Activated CD4-positive, alpha-beta memory T cell treated with anti-CD3 and anti-CD28 coated beads, Interleukin-2, amount 10 ng/mL, durations not matched to agents 7 days and 5 days (primary cell): ENCODE measurements at regions not wholly inside any gene's neighbourhood (a gene's known extent, or its start where the extent isn't known, plus 50 kb on each side); places are given as distances from the start of the nearest gene placed in this dataset.

Source experiments
- CTCF ChIA-PET: fragments of 350-600 bp; sonication (Branson Sonifier 250); formaldehyde crosslinking; loops from one replicate; lab custom pipeline; 2021; ENCODE audit warnings: antibody characterized with exemption, inconsistent platforms; lab: Charles Lee
- POLR2A ChIA-PET: fragments of 350-600 bp; sonication (Branson Sonifier 250); formaldehyde crosslinking; loops from one replicate; lab custom pipeline; 2021; ENCODE audit warnings: antibody characterized with exemption; lab: Charles Lee
- DNase-seq: peaks from one replicate; pipeline ENCODE4 v3.0.0-alpha.2; 2020
- H3K27ac Mint-ChIP-seq: one replicate; pipeline ENCODE4 v1.8.0; 2021; ENCODE audit warnings: mild to moderate bottlenecking, mixed read lengths
- H3K27me3 Mint-ChIP-seq: one replicate; pipeline ENCODE4 v1.8.0; 2021; ENCODE audit warnings: mixed read lengths
- H3K36me3 Mint-ChIP-seq: one replicate; pipeline ENCODE4 v1.8.0; 2021; ENCODE audit warnings: low read depth, mixed read lengths
- H3K4me1 Mint-ChIP-seq: one replicate; pipeline ENCODE4 v1.8.0; 2021; ENCODE audit warnings: mixed read lengths
- H3K4me3 Mint-ChIP-seq: one replicate; pipeline ENCODE4 v1.8.0; 2021; ENCODE audit warnings: mild to moderate bottlenecking, mixed read lengths
- H3K9me3 Mint-ChIP-seq: one replicate; pipeline ENCODE4 v1.8.0; 2021; ENCODE audit warnings: mixed read lengths

GRCh38 chr13:76790980-76791819 is 95.0 kb downstream of the KCTD12 start:
- ChIA-PET POLR2A (no interaction called here), CTCF (no interaction called here)
- Mint-ChIP-seq H3K27ac (no peak overlapping the region), H3K36me3 (no peaks in the 10 kb centered on the region), H3K9me3 (no peaks in the 10 kb centered on the region), H3K4me3 (no peak overlapping the region), H3K27me3 (peaks cover 4% of the 10 kb centered on the region), H3K4me1 (no peaks in the 10 kb centered on the region)
- DNase-seq: no peak

GRCh38 chr13:76790526-76790925 is 95.7 kb downstream of the KCTD12 start:
- H3K4me1 Mint-ChIP-seq: no peaks in the 10 kb centered on the region
- H3K4me3 Mint-ChIP-seq: no peak overlapping the region
- DNase-seq: no peak
- no peak overlapping the region for H3K27ac Mint-ChIP-seq
- ChIA-PET CTCF (no interaction called here), POLR2A (no interaction called here)
- no peaks in the 10 kb centered on the region for H3K9me3 Mint-ChIP-seq
- peaks cover 2% of the 10 kb centered on the region for H3K27me3 Mint-ChIP-seq
- no peaks in the 10 kb centered on the region for H3K36me3 Mint-ChIP-seq

DNA sequence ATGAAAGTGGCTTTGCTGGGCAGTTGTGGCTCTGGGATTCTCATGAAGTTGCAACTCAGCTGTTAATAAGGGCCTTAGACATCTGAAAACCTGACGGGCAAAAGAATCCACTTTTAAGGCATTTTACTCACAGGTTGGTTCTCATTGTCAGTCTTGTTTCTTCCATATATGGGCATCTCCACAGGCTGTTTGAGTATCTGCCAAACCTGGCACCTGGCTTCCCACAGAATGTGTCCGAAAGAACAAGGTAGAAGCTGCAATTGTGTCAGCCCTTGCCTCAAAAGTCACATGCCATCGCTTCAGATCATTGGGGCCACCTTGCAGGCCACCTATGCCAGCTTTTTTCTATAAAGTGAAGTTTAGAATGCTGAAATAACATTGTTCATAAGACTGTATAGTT is 102.4 kb downstream of the KCTD12 start:
- CTCF ChIA-PET: no interaction called here
- H3K36me3 Mint-ChIP-seq: no peaks in the 10 kb centered on the region
- H3K27me3 Mint-ChIP-seq: peaks cover 19% of the 10 kb centered on the region
- no peak for DNase-seq
- H3K27ac Mint-ChIP-seq: no peak overlapping the region
- POLR2A ChIA-PET: no interaction called here
- no peak overlapping the region for H3K4me3 Mint-ChIP-seq
- H3K4me1 Mint-ChIP-seq: no peaks in the 10 kb centered on the region
- no peaks in the 10 kb centered on the region for H3K9me3 Mint-ChIP-seq

- Mint-ChIP-seq H3K9me3 (no peaks in the 10 kb centered on the region), H3K36me3 (no peaks in the 10 kb centered on the region), H3K27ac (no peak overlapping the region), H3K4me1 (no peaks in the 10 kb centered on the region), H3K27me3 (peaks cover 12% of the 10 kb centered on the region), H3K4me3 (no peak overlapping the region)
- ChIA-PET POLR2A (no interaction called here), CTCF (no interaction called here)
- no peak for DNase-seq
These were observed 107.4 kb downstream of the KCTD12 start for GRCh38 chr13:76778853-76779252.

DNA sequence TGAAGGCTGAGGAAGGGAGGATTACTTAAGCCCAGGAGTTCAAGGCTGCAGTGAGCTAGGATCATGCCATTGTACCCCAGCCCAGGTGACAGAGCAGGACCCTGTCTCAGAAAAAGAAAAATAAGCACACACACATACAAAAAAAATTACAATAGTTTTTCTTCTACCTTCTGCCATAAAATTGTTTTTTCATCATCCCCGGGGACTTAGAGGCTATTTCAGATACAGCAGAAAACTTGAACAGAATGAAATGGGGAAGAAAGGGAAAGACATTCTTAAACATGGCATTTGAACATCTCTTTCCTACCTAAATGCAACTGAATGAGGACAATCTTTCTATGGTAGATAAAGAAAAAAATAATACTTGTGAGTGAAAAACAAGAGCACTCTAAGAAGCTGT is 109.1 kb downstream of the KCTD12 start:
- Mint-ChIP-seq H3K27ac (no peak overlapping the region), H3K4me3 (no peak overlapping the region), H3K4me1 (no peaks in the 10 kb centered on the region), H3K9me3 (no peaks in the 10 kb centered on the region), H3K27me3 (peaks cover 12% of the 10 kb centered on the region), H3K36me3 (no peaks in the 10 kb centered on the region)
- ChIA-PET CTCF (interaction anchor here (1.3 kb wide), 1 partner anchor 203 kb away, joined by 3 read pairs; no protein-coding TSS in a partner anchor), POLR2A (no interaction called here)
- DNase-seq: no peak

DNA sequence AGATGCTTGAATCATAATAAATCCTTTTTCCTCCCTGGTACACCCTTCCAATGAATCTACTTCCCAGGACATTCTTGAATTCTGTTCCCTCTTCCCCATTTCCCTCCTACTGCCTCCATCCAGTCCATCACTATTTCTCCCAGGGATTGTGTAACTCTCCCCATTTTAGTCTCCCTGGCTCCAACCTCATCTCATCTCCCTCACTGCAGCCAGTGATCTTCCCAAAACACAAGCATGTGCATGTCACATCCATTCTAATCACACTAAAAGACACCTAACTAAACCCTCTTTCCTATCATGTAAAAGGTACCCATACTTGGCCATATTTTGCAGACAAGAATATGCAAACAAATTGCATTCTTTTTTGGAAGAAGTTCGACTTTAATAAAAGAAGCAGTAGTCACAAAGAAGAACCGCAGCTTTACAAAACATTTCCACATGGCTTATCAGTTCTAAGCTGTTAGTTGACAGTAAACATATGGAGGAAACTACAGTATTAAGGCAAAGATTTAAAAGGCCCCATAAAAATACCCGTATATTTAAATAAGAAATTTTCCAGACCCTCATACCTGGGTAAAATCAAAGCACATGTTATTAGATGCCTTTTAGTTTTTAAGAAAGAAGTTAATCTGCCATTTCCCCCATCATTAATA is 111.0 kb downstream of the KCTD12 start:
- DNase-seq: no peak
- no peaks in the 10 kb centered on the region for H3K36me3 Mint-ChIP-seq
- peaks cover 12% of the 10 kb centered on the region for H3K27me3 Mint-ChIP-seq
- ChIA-PET POLR2A (no interaction called here), CTCF (no interaction called here)
- no peaks in the 10 kb centered on the region for H3K4me1 Mint-ChIP-seq
- H3K9me3 Mint-ChIP-seq: no peaks in the 10 kb centered on the region
- H3K4me3 Mint-ChIP-seq: no peak overlapping the region
- H3K27ac Mint-ChIP-seq: no peak overlapping the region

DNA sequence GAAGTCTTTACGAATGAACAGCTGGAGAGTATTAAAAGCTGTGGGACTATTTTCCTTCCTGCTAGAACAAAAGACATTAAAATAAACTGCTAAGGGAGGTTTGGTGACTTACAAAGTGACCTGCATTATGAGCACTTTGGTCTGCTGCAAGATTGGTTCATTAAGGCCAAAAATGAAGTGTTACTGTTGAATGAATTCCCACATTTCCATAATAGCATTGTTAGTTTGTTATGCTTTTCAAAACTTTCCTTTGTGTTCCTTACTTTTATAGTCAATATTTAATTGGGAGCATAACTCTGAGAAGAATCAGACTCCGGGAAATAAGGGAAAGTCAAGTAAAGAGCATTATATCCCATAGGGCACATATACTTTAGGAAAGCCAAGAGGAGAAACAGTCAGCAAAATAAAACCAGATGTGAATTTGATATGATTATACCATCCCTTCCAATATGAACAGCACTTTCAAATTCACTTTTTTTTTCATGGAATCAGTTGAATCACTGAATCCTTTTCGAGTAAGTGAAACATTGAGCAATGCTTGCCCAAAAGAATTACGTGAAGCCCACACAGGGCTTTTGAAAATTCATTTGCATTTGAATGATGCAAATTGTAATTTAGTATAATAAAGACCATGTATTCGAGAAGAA is 112.6 kb downstream of the KCTD12 start:
- Mint-ChIP-seq H3K9me3 (no peaks in the 10 kb centered on the region), H3K4me3 (no peak overlapping the region), H3K27ac (no peak overlapping the region), H3K27me3 (peaks cover 10% of the 10 kb centered on the region), H3K36me3 (no peaks in the 10 kb centered on the region), H3K4me1 (no peaks in the 10 kb centered on the region)
- ChIA-PET CTCF (no interaction called here), POLR2A (no interaction called here)
- DNase-seq: no peak

DNA sequence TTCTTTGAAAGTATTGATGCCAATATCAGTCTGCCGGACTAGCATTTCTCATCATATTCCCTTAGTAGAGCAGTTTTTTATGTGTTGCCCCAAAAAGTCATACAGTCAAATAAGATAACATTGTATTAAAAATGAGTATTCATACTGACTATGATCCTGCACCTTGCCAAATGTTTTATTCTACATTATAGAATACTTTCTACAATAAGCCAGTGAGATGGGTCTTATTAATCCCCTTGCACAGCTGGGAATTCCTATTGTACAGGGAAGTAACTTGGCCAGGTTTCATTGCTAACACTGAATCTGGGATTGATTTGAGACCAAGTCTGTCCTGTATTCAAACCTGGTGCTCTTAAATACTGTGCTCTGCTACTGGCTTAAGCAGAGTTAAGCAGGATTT is 114.0 kb downstream of the KCTD12 start:
- Mint-ChIP-seq H3K4me1 (no peaks in the 10 kb centered on the region), H3K9me3 (no peaks in the 10 kb centered on the region), H3K27ac (no peak overlapping the region), H3K36me3 (no peaks in the 10 kb centered on the region), H3K4me3 (no peak overlapping the region), H3K27me3 (peaks cover 10% of the 10 kb centered on the region)
- CTCF ChIA-PET: no interaction called here
- DNase-seq: no peak
- POLR2A ChIA-PET: no interaction called here

- no peak for DNase-seq
- H3K36me3 Mint-ChIP-seq: no peaks in the 10 kb centered on the region
- CTCF ChIA-PET: no interaction called here
- H3K9me3 Mint-ChIP-seq: no peaks in the 10 kb centered on the region
- no peaks in the 10 kb centered on the region for H3K4me1 Mint-ChIP-seq
- H3K27me3 Mint-ChIP-seq: peaks cover 10% of the 10 kb centered on the region
- H3K27ac Mint-ChIP-seq: no peak overlapping the region
- no peak overlapping the region for H3K4me3 Mint-ChIP-seq
- POLR2A ChIA-PET: no interaction called here
These were observed 116.9 kb downstream of the KCTD12 start for GRCh38 chr13:76769271-76769791.

DNA sequence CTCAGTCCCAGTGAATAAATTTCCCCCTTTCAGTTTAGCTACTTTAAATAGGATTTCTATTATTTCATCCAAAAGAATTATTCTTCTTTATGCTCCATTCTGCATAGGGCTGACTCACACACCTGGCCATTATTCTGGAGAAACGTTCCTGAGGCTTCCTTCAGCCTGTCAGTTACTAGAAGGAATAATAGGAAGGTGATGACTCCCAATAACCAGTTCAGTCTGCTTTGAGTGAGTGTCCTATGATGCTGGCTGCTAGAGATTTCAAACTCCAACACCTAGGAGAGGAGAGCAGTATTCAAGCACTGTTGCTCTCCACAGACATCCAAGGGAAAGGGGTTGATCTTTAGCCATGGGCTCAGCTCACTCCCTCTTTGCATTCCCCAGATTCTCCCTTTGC is 117.8 kb downstream of the KCTD12 start:
- ChIA-PET CTCF (no interaction called here), POLR2A (no interaction called here)
- no peak overlapping the region for H3K4me3 Mint-ChIP-seq
- H3K4me1 Mint-ChIP-seq: no peaks in the 10 kb centered on the region
- no peak for DNase-seq
- H3K27ac Mint-ChIP-seq: no peak overlapping the region
- no peaks in the 10 kb centered on the region for H3K9me3 Mint-ChIP-seq
- peaks cover 10% of the 10 kb centered on the region for H3K27me3 Mint-ChIP-seq
- no peaks in the 10 kb centered on the region for H3K36me3 Mint-ChIP-seq

GRCh38 chr13:76764916-76765315 is 121.3 kb downstream of the KCTD12 start:
- no peaks in the 10 kb centered on the region for H3K36me3 Mint-ChIP-seq
- H3K27ac Mint-ChIP-seq: no peak overlapping the region
- no peaks in the 10 kb centered on the region for H3K9me3 Mint-ChIP-seq
- no peaks in the 10 kb centered on the region for H3K4me1 Mint-ChIP-seq
- ChIA-PET CTCF (no interaction called here), POLR2A (no interaction called here)
- no peak overlapping the region for H3K4me3 Mint-ChIP-seq
- DNase-seq: no peak
- peaks cover 4% of the 10 kb centered on the region for H3K27me3 Mint-ChIP-seq

- peaks cover 1% of the 10 kb centered on the region for H3K27me3 Mint-ChIP-seq
- no peak for DNase-seq
- CTCF ChIA-PET: no interaction called here
- POLR2A ChIA-PET: no interaction called here
- no peak overlapping the region for H3K4me3 Mint-ChIP-seq
- H3K4me1 Mint-ChIP-seq: no peaks in the 10 kb centered on the region
- no peak overlapping the region for H3K27ac Mint-ChIP-seq
- no peaks in the 10 kb centered on the region for H3K36me3 Mint-ChIP-seq
- no peaks in the 10 kb centered on the region for H3K9me3 Mint-ChIP-seq
These were observed 121.8 kb downstream of the KCTD12 start for GRCh38 chr13:76764429-76764828.

DNA sequence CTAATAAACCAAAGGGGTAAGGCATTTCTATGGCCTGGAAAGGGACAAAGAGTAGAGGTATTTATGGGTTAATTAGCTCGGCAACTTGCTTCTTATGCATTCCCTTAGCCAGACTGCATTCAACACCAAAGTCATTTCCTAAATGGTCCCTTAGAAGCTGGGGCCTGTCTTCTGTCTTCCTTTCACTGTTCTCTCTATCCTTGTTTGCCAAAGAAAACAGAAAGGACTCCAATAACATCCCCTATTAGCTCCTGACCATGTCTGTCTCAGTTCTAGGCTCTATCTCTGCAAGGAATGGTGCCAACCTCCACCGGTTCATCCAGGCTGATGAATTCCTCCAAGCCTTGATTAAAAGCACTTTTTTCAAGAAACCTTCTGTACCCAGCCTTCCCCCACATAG is 123.5 kb downstream of the KCTD12 start:
- ChIA-PET POLR2A (no interaction called here), CTCF (no interaction called here)
- no peak for DNase-seq
- Mint-ChIP-seq H3K9me3 (no peaks in the 10 kb centered on the region), H3K36me3 (no peaks in the 10 kb centered on the region), H3K4me3 (no peak overlapping the region), H3K27ac (no peak overlapping the region), H3K4me1 (no peaks in the 10 kb centered on the region), H3K27me3 (peaks cover 3% of the 10 kb centered on the region)
